Mucosa of rectum (tissue), 2 donors: ENCODE measurements at regions not wholly inside any gene's neighbourhood (a gene's known extent, or its start where the extent isn't known, plus 50 kb on each side); places are given as distances from the start of the nearest gene placed in this dataset.

Experiments
- H3K27ac ChIP-seq, 2 donors: one replicate each; pipeline ENCODE4 v1.7.0; 2013; ENCODE audit warnings: inconsistent platforms in 2 of 2, low read depth in 2 of 2, low read length in 2 of 2
- H3K27me3 ChIP-seq, 2 donors: one replicate each; pipeline ENCODE4 v1.7.0; 2013; ENCODE audit warnings: low read length in 2 of 2; ENCODE audit not compliant: control insufficient read depth in 2 of 2, insufficient read depth in 2 of 2
- H3K36me3 ChIP-seq, 2 donors: one replicate each; pipeline ENCODE4 v1.7.0; 2013; ENCODE audit warnings: low read length in 2 of 2; ENCODE audit not compliant: control insufficient read depth in 2 of 2, insufficient read depth in 2 of 2
- H3K4me1 ChIP-seq, 2 donors: one replicate each; pipeline ENCODE4 v1.7.0; 2013; ENCODE audit warnings: low read length in 2 of 2, mild to moderate bottlenecking in 1 of 2; ENCODE audit not compliant: control insufficient read depth in 2 of 2, insufficient read depth in 2 of 2
- H3K4me3 ChIP-seq, 2 donors: one replicate each; pipeline ENCODE4 v1.7.0; 2013; ENCODE audit warnings: low read length in 2 of 2
- H3K9ac ChIP-seq, 2 donors: one replicate each; pipeline ENCODE4 v1.7.0; 2013; ENCODE audit warnings: low read length in 2 of 2, low read depth in 1 of 2, mild to moderate bottlenecking in 1 of 2
- H3K9me3 ChIP-seq, 2 donors: one replicate each; pipeline ENCODE4 v1.7.0; 2013; ENCODE audit warnings: low read length in 2 of 2; ENCODE audit not compliant: control insufficient read depth in 2 of 2
- donor health status: healthy.
- donor health status: Normal muscosa, but diverticular disease.

GRCh38 chr3:35401671-35402070, 237.7 kb upstream of the ARPP21 start:
- H3K27me3 ChIP-seq, result no peaks in the 10 kb centered on the region
- H3K9ac ChIP-seq, result no peak overlapping the region
- H3K36me3 ChIP-seq, result no peaks in the 10 kb centered on the region
- H3K4me1 ChIP-seq, result no peaks in the 10 kb centered on the region
- no peak overlapping the region for H3K4me3 ChIP-seq
- H3K27ac ChIP-seq, result no peak overlapping the region
- no peaks in the 10 kb centered on the region for H3K9me3 ChIP-seq

- Histone ChIP-seq H3K9me3 (no peaks in the 10 kb centered on the region), H3K4me1 (no peaks in the 10 kb centered on the region), H3K27me3 (no peaks in the 10 kb centered on the region), H3K4me3 (no peak overlapping the region), H3K36me3 (no peaks in the 10 kb centered on the region), H3K9ac (no peak overlapping the region), H3K27ac (no peak overlapping the region)
Observed at GRCh38 chr3:35404571-35404970, 234.8 kb upstream of the ARPP21 start.

- Histone ChIP-seq H3K9me3 (no peaks in the 10 kb centered on the region), H3K4me3 (no peak overlapping the region), H3K9ac (no peak overlapping the region)
Observed at GRCh38 chr3:35408882-35409281, 230.4 kb upstream of the ARPP21 start.

GRCh38 chr3:35409991-35410390, 229.3 kb upstream of the ARPP21 start:
- Histone ChIP-seq H3K4me3 (no peak overlapping the region), H3K36me3 (no peaks in the 10 kb centered on the region), H3K27ac (no peak overlapping the region), H3K9me3 (no peaks in the 10 kb centered on the region), H3K4me1 (no peaks in the 10 kb centered on the region), H3K9ac (no peak overlapping the region), H3K27me3 (no peaks in the 10 kb centered on the region)

More at GRCh38 chr3:35408882-35409281, 230.4 kb upstream of the ARPP21 start:
- H3K36me3 ChIP-seq, result no peaks in the 10 kb centered on the region
- no peaks in the 10 kb centered on the region for H3K4me1 ChIP-seq
- H3K27me3 ChIP-seq, result no peaks in the 10 kb centered on the region
- no peak overlapping the region for H3K27ac ChIP-seq

- H3K36me3 ChIP-seq, result no peaks in the 10 kb centered on the region
- no peaks in the 10 kb centered on the region for H3K9me3 ChIP-seq
- H3K4me3 ChIP-seq, result no peak overlapping the region
- H3K27ac ChIP-seq, result no peak overlapping the region
- H3K4me1 ChIP-seq, result no peaks in the 10 kb centered on the region
- no peak overlapping the region for H3K9ac ChIP-seq
- H3K27me3 ChIP-seq, result no peaks in the 10 kb centered on the region
Observed at GRCh38 chr3:35413483-35413882, 225.8 kb upstream of the ARPP21 start.

- Histone ChIP-seq H3K4me3 (no peak overlapping the region), H3K27me3 (no peaks in the 10 kb centered on the region)
Observed at GRCh38 chr3:35417080-35417479, 222.2 kb upstream of the ARPP21 start.

GRCh38 chr3:35422101-35422500, 217.2 kb upstream of the ARPP21 start:
- Histone ChIP-seq H3K36me3 (no peaks in the 10 kb centered on the region), H3K4me1 (no peaks in the 10 kb centered on the region), H3K27me3 (no peaks in the 10 kb centered on the region), H3K4me3 (no peak overlapping the region), H3K9me3 (no peaks in the 10 kb centered on the region), H3K27ac (no peak overlapping the region), H3K9ac (no peak overlapping the region)

More at GRCh38 chr3:35417080-35417479, 222.2 kb upstream of the ARPP21 start:
- Histone ChIP-seq H3K9me3 (no peaks in the 10 kb centered on the region), H3K27ac (no peak overlapping the region), H3K9ac (no peak overlapping the region), H3K36me3 (no peaks in the 10 kb centered on the region), H3K4me1 (no peaks in the 10 kb centered on the region)

- Histone ChIP-seq H3K9ac (no peak overlapping the region), H3K9me3 (no peaks in the 10 kb centered on the region), H3K27me3 (no peaks in the 10 kb centered on the region), H3K27ac (no peak overlapping the region), H3K4me1 (no peaks in the 10 kb centered on the region), H3K4me3 (no peak overlapping the region), H3K36me3 (no peaks in the 10 kb centered on the region)
Observed at GRCh38 chr3:35422836-35423601, 216.3 kb upstream of the ARPP21 start.

GRCh38 chr3:35426366-35426958, 212.9 kb upstream of the ARPP21 start:
- H3K4me3 ChIP-seq, result no peak overlapping the region
- H3K27me3 ChIP-seq, result no peaks in the 10 kb centered on the region
- H3K27ac ChIP-seq, result no peak overlapping the region
- H3K4me1 ChIP-seq, result no peaks in the 10 kb centered on the region
- H3K9ac ChIP-seq, result no peak overlapping the region
- no peaks in the 10 kb centered on the region for H3K36me3 ChIP-seq
- H3K9me3 ChIP-seq, result no peaks in the 10 kb centered on the region

- Histone ChIP-seq H3K4me1 (no peaks in the 10 kb centered on the region), H3K27ac (no peak overlapping the region), H3K9ac (no peak overlapping the region)
Observed at GRCh38 chr3:35437381-35437780, 201.9 kb upstream of the ARPP21 start.

More at GRCh38 chr3:35437381-35437780, 201.9 kb upstream of the ARPP21 start:
- no peaks in the 10 kb centered on the region for H3K36me3 ChIP-seq
- H3K4me3 ChIP-seq, result no peak overlapping the region
- H3K9me3 ChIP-seq, result no peaks in the 10 kb centered on the region
- H3K27me3 ChIP-seq, result no peaks in the 10 kb centered on the region
